ENCODE measurements at regions not wholly inside any gene's neighbourhood (a gene's known extent, or its start where the extent isn't known, plus 50 kb on each side); places are given as distances from the start of the nearest gene placed in this dataset.

DNA sequence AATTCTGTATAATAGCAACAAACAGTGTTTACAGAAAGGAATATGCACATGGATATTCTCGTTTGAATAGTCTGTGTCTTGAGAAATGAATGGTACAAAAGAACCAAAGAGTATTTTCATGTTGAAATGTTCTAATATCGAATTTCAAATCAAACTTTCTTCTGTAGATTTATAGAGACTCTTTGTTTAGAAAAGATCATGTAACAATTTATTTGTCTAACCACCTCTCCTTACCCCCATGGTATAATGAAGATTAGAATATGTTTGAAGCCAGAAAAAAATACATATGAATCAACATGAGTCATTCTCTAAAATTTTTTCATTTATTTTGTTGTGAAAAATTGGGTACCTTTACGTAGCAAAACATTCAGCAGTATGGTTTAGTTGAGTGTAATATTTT, 285.6 kb downstream of the PRR16 start:
- no peak overlapping the region for H2AFZ ChIP-seq
- H3K79me2 ChIP-seq (ENCODE audit: low read depth) = no peaks in the 10 kb centered on the region
- no peaks in the 10 kb centered on the region for H3K4me1 ChIP-seq (replicated peaks; ENCODE audit: insufficient read depth)
- POLR2A ChIA-PET (ENCODE audit: unreplicated experiment) = no interaction called here
- no peaks in the 10 kb centered on the region for H4K20me1 ChIP-seq (ENCODE audit: insufficient read depth)
- no peak overlapping the region for H3K27ac ChIP-seq
- no peak for DNase-seq
- CTCF ChIA-PET = no interaction called here
- no peaks in the 10 kb centered on the region for H3K27me3 ChIP-seq (ENCODE audit: insufficient read depth, low read depth)
- no peak for TF ChIP-seq EZH2 (IDR thresholded peaks at IDR 0.05; ENCODE audit: low read depth)
- TF ChIP-seq CTCF (conservative IDR thresholded peaks at IDR 0.05) = no peak
- H3K4me2 ChIP-seq = no peak overlapping the region
- BruUV-seq (replicated peaks) = no TSS peak
- intact Hi-C loops (cut with micrococcal nuclease; ENCODE audit: unreplicated experiment) = no loop called here
- H3F3A ChIP-seq (ENCODE audit: insufficient read depth, low read depth) = no peaks in the 10 kb centered on the region
- H3K9me3 ChIP-seq (ENCODE audit: insufficient read depth, low read depth) = no peaks in the 10 kb centered on the region
- H3K4me3 ChIP-seq = no peak overlapping the region
- H3K36me3 ChIP-seq (ENCODE audit: low read depth) = no peaks in the 10 kb centered on the region
- H3K9me2 ChIP-seq (ENCODE audit: insufficient read depth) = no peaks in the 10 kb centered on the region

- intact Hi-C loops (cut with micrococcal nuclease; ENCODE audit: unreplicated experiment) = no loop called here
- H3K27me3 ChIP-seq (ENCODE audit: insufficient read depth, low read depth) = no peaks in the 10 kb centered on the region
- H3K4me3 ChIP-seq = no peak overlapping the region
- CTCF ChIA-PET = no interaction called here
- H3K9me2 ChIP-seq (ENCODE audit: insufficient read depth) = no peaks in the 10 kb centered on the region; the same call in 1 of the 2 replicates
- POLR2A ChIA-PET (ENCODE audit: unreplicated experiment) = no interaction called here
- H3K9me3 ChIP-seq (ENCODE audit: insufficient read depth, low read depth) = no peaks in the 10 kb centered on the region
- no peak overlapping the region for H3K27ac ChIP-seq
- H3F3A ChIP-seq (ENCODE audit: insufficient read depth, low read depth) = no peaks in the 10 kb centered on the region
- TF ChIP-seq CTCF (conservative IDR thresholded peaks at IDR 0.05) (no peak), EZH2 (IDR thresholded peaks at IDR 0.05; ENCODE audit: low read depth) (no peak)
- H3K36me3 ChIP-seq (ENCODE audit: low read depth) = no peaks in the 10 kb centered on the region
- H3K79me2 ChIP-seq (ENCODE audit: low read depth) = no peaks in the 10 kb centered on the region
- H3K4me2 ChIP-seq = no peak overlapping the region
- no peaks in the 10 kb centered on the region for H3K4me1 ChIP-seq (replicated peaks; ENCODE audit: insufficient read depth)
- no TSS peak for BruUV-seq (replicated peaks)
- H4K20me1 ChIP-seq (ENCODE audit: insufficient read depth) = no peaks in the 10 kb centered on the region
- H2AFZ ChIP-seq = no peak overlapping the region
- no peak for DNase-seq
Observed at GRCh38 chr5:120759587-120759986, 295.5 kb downstream of the PRR16 start.

DNA sequence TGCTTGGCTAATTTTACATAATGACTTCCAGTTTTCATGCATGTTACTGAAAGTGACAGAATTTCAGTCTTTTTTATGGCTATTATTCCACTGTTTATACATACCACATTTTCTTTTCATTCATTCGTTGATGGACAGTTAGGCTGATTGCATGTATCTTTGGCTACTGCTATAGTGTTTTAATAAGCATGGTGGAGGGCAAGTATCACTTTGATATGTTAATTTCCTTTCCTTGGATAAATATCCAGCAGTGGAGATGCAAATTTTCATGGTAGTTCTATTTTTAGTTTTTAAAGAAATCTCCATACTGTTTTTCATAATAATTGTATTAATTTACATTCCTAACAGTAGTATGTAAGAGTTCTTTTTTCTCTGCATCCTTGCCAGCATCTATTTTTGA, 297.9 kb downstream of the PRR16 start:
- Histone ChIP-seq H3K9me2 (ENCODE audit: insufficient read depth) (peaks cover 5% of the 10 kb centered on the region; the same call in 1 of the 2 replicates), H3K4me1 (replicated peaks; ENCODE audit: insufficient read depth) (no peaks in the 10 kb centered on the region), H4K20me1 (ENCODE audit: insufficient read depth) (no peaks in the 10 kb centered on the region), H3K36me3 (ENCODE audit: low read depth) (no peaks in the 10 kb centered on the region), H3K27me3 (ENCODE audit: insufficient read depth, low read depth) (no peaks in the 10 kb centered on the region), H2AFZ (no peak overlapping the region), H3K9me3 (ENCODE audit: insufficient read depth, low read depth) (no peaks in the 10 kb centered on the region), H3K4me2 (no peak overlapping the region), H3K79me2 (ENCODE audit: low read depth) (no peaks in the 10 kb centered on the region), H3F3A (ENCODE audit: insufficient read depth, low read depth) (no peaks in the 10 kb centered on the region), H3K4me3 (no peak overlapping the region), H3K27ac (no peak overlapping the region)
- CTCF ChIA-PET = no interaction called here
- DNase-seq = no peak
- POLR2A ChIA-PET (ENCODE audit: unreplicated experiment) = no interaction called here
- TF ChIP-seq EZH2 (IDR thresholded peaks at IDR 0.05; ENCODE audit: low read depth) = no peak
- no TSS peak for BruUV-seq (replicated peaks)
- intact Hi-C loops (cut with micrococcal nuclease; ENCODE audit: unreplicated experiment) = no loop called here

DNA sequence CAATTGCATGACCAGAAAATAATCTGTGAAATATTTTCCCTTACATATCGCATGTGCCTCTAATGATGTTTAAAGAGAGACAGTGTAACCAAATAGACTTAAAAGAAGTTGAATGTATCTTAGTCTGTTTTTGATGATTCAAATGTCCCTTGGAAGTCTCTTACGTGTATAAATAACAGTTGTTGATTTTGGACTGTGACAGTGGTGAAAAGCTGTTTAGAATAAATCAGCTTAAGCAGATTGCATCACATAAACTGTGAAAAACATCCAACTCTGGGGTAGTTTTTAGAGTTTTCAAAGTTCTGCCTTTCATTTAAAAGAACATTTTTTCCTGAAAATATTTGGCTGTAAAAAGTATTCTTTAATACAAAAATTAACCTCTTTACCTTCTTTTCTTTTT, 301.1 kb downstream of the PRR16 start:
- no peak for TF ChIP-seq CTCF (conservative IDR thresholded peaks at IDR 0.05)
- TF ChIP-seq EZH2 (IDR thresholded peaks at IDR 0.05; ENCODE audit: low read depth) = no peak
- POLR2A ChIA-PET (ENCODE audit: unreplicated experiment) = no interaction called here
- no peaks in the 10 kb centered on the region for H3F3A ChIP-seq (ENCODE audit: insufficient read depth, low read depth)

More for the DNA sequence above, 301.1 kb downstream of the PRR16 start:
- Histone ChIP-seq H2AFZ (no peak overlapping the region), H3K4me2 (no peak overlapping the region), H3K9me3 (ENCODE audit: insufficient read depth, low read depth) (no peaks in the 10 kb centered on the region), H3K27me3 (ENCODE audit: insufficient read depth, low read depth) (no peaks in the 10 kb centered on the region), H3K36me3 (ENCODE audit: low read depth) (no peaks in the 10 kb centered on the region), H4K20me1 (ENCODE audit: insufficient read depth) (no peaks in the 10 kb centered on the region), H3K4me3 (no peak overlapping the region), H3K27ac (no peak overlapping the region), H3K4me1 (replicated peaks; ENCODE audit: insufficient read depth) (no peaks in the 10 kb centered on the region), H3K9me2 (ENCODE audit: insufficient read depth) (0 out of 2 replicates have a peak, but pooled peaks cover 5% of the 10 kb centered on the region), H3K79me2 (ENCODE audit: low read depth) (no peaks in the 10 kb centered on the region)
- no peak for DNase-seq
- intact Hi-C loops (cut with micrococcal nuclease; ENCODE audit: unreplicated experiment) = no loop called here
- no TSS peak for BruUV-seq (replicated peaks)
- CTCF ChIA-PET = no interaction called here
